MM.1S (cell line): ENCODE measurements at regions not wholly inside any gene's neighbourhood (a gene's known extent, or its start where the extent isn't known, plus 50 kb on each side); places are given as distances from the start of the nearest gene placed in this dataset.
"Not testable (repeated sequence)": the region's sequence is repeated elsewhere in the genome, so short reads cannot be mapped to it uniquely, and the experiment has no call there.

Experiments
- DNase-seq: peaks from one replicate; pipeline ENCODE4 v3.0.0-alpha.2; 2015
- H2AFZ ChIP-seq: fragments of 300-600 bp; sonication (generic); 2 replicates; pipeline ENCODE4 v1.6.0; 2016; ENCODE audit warnings: antibody characterized with exemption, low read length
- H3F3A ChIP-seq: fragments of 300-600 bp; sonication (generic); 2 replicates; pipeline ENCODE4 v1.6.1; 2016; ENCODE audit warnings: mild to moderate bottlenecking, antibody characterized with exemption, low read length, moderate library complexity, mixed read lengths; ENCODE audit not compliant: insufficient read depth
- H3K27ac ChIP-seq: fragments of 300-600 bp; sonication (generic); 2 replicates; pipeline ENCODE4 v1.5.1; 2016; ENCODE audit warnings: mild to moderate bottlenecking, low read length
- H3K27me3 ChIP-seq: fragments of 300-600 bp; sonication (generic); replicated peaks from 2 replicates; pipeline ENCODE4 v1.6.0; 2016; ENCODE audit warnings: low read length; ENCODE audit not compliant: insufficient read depth
- H3K36me3 ChIP-seq: fragments of 300-600 bp; sonication (generic); replicated peaks from 2 replicates; pipeline ENCODE4 v1.6.1; 2016; ENCODE audit warnings: mild to moderate bottlenecking, low read length, mixed read lengths; ENCODE audit not compliant: insufficient read depth
- H3K4me1 ChIP-seq: fragments of 300-600 bp; sonication (generic); 2 replicates; pipeline ENCODE4 v1.6.1; 2016; ENCODE audit warnings: low read length, mixed read lengths
- H3K4me2 ChIP-seq: fragments of 300-600 bp; sonication (generic); 2 replicates; pipeline ENCODE4 v1.6.0; 2016; ENCODE audit warnings: low read depth, low read length
- H3K4me3 ChIP-seq: fragments of 300-600 bp; sonication (generic); 2 replicates; pipeline ENCODE4 v1.5.1; 2016; ENCODE audit warnings: low read length, mixed read lengths
- H3K79me2 ChIP-seq: fragments of 300-600 bp; sonication (generic); 2 replicates; pipeline ENCODE4 v1.6.1; 2016; ENCODE audit warnings: mixed run types, low read length, mixed read lengths
- H3K9ac ChIP-seq: fragments of 300-600 bp; sonication (generic); 2 replicates; pipeline ENCODE4 v1.6.1; 2016; ENCODE audit warnings: low read length, mixed read lengths
- H3K9me2 ChIP-seq: fragments of 300-600 bp; sonication (generic); replicated peaks from 2 replicates; pipeline ENCODE4 v1.6.1; 2016; ENCODE audit warnings: mild to moderate bottlenecking, low read length, mixed read lengths; ENCODE audit not compliant: insufficient read depth
- H3K9me3 ChIP-seq: fragments of 300-600 bp; sonication (generic); replicated peaks from 2 replicates; pipeline ENCODE4 v1.6.1; 2016; ENCODE audit warnings: mild to moderate bottlenecking, low read length, mixed read lengths; ENCODE audit not compliant: insufficient read depth
- H4K20me1 ChIP-seq: fragments of 300-600 bp; sonication (generic); 2 replicates; pipeline ENCODE4 v1.6.1; 2016; ENCODE audit warnings: mild to moderate bottlenecking, low read length, moderate library complexity, mixed read lengths; ENCODE audit not compliant: insufficient read depth

DNA sequence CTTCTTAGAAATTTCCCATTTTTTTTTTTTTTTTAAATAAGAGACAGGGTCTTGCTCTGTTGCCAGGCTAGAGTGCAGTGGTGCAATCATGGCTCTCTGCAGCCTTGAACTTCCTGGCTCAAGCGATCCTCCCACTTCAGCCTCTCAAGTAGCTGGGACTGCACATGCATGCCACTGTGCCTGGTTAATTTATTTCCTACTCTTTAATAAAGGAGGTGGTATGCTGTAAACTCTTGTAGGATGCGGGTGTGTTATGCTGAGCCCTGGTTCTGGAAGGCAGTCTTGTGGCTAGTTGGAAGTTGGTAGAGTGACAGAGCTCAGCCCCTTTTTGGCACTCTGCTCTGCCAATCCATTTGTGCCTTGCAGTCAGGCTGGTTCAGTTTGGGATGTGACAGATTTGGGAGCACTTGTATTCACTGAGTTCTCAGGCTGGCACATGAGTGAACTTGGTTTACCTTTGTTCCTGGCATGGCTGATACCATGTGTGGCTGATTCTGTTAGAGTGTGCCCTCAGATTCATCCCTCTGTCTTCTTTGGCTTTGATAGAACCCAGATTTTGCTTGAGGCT, 58.3 kb downstream of the NPIPB11 start:
- H3K27ac ChIP-seq, H3F3A ChIP-seq: not testable (repeated sequence)

DNA sequence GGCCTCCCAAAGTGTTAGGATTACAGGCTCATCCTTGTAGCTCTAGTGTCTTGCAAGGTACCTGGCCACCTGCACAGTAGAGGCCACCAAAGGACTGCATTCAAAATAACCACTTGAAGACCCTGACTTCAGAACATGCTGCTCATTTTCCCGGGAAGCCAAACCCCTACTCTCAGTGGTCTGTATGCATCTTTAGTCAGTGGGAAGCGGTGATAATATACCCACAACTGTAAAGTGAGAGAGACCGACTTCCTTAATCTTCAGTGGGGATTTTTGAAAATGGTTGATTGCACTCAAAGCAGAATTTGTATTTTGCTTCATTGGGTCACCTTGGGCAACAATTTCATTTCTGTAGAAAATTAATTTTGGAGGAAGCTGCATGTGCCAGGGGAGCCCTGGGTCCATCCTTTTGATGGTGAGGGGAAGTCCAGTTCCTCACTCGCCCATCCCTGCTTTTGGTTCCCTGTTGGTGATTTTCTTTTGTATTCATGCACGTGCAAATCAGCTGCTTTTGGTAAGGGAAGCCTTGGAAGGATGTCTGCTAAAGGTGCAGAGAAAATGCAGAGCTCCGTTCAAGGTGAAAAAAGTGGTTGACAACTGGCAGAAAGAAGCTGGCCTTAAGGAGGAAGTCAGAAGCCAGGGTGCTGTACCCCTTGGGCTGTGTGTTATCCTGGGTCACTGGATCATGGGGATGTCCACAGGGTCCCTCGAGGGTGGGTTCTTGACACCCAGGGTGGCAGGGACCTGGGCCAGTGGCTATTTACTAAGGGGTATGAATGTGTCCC, 59.5 kb downstream of the NPIPB11 start:
- H3K9ac ChIP-seq, DNase-seq, H3K9me2 ChIP-seq, H4K20me1 ChIP-seq, H3K4me2 ChIP-seq, H3K9me3 ChIP-seq, H3K4me3 ChIP-seq, H2AFZ ChIP-seq, H3K79me2 ChIP-seq, H3K27me3 ChIP-seq, H3K36me3 ChIP-seq, H3K4me1 ChIP-seq, H3F3A ChIP-seq, H3K27ac ChIP-seq: not testable (repeated sequence)

More for the DNA sequence above, 58.3 kb downstream of the NPIPB11 start:
- not testable (repeated sequence) for H2AFZ ChIP-seq, H3K9me3 ChIP-seq, DNase-seq, H3K27me3 ChIP-seq, H3K9ac ChIP-seq, H3K4me1 ChIP-seq, H3K4me2 ChIP-seq, H3K36me3 ChIP-seq, H3K79me2 ChIP-seq, H3K9me2 ChIP-seq, H3K4me3 ChIP-seq, H4K20me1 ChIP-seq

DNA sequence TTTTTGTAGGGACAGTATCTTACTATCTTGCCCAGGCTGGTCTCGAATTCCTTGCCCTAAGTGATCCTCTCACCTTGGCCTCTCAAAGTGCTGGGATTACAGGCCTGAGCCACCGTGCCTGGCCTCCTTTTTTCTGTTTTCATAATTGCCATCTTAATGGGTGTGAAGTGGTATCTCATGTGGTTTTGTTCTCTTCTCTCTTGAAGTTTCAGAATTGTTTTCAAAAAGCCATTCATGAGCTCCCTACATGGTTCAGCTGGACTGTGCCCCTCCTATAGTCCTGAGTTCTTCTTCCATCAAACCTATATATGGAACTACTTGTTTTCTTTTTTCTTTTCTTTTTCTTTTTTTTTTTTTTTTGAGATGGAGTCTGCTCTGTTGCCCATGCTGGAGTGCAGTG, 60.3 kb downstream of the NPIPB11 start:
- H3K9me3 ChIP-seq, H3K4me1 ChIP-seq, H3K36me3 ChIP-seq, H3K4me2 ChIP-seq, H3K9me2 ChIP-seq, H3K27ac ChIP-seq, H3F3A ChIP-seq, DNase-seq, H4K20me1 ChIP-seq, H3K9ac ChIP-seq, H2AFZ ChIP-seq, H3K79me2 ChIP-seq, H3K4me3 ChIP-seq, H3K27me3 ChIP-seq: not testable (repeated sequence)

DNA sequence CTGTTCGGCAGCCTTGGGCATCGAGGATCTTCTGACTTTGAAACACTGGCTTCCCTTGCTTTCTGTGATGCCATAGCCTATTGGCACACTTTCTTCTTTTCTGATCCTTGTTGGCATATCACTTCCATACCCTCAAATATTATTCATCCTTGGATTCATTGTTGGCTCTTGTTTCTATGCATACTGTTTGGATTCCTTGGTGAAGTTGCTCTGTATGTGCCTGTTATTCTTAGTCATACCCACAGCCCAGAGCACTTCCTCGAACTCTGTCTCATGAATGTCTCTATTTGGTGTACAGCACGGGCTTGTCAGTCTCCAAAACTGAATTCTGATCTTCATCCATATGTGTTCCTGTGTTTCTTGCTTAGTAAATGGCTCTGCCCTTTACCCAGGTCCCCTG, 63.6 kb downstream of the NPIPB11 start:
- H3K9ac ChIP-seq, H3K9me3 ChIP-seq, H3K4me1 ChIP-seq, H3F3A ChIP-seq, H2AFZ ChIP-seq, H4K20me1 ChIP-seq, H3K36me3 ChIP-seq, H3K9me2 ChIP-seq, DNase-seq, H3K79me2 ChIP-seq, H3K4me3 ChIP-seq, H3K27ac ChIP-seq, H3K27me3 ChIP-seq, H3K4me2 ChIP-seq: not testable (repeated sequence)

- not testable (repeated sequence) for H3K79me2 ChIP-seq, H3K4me2 ChIP-seq, H4K20me1 ChIP-seq, H3K9ac ChIP-seq, H3K27ac ChIP-seq, H3F3A ChIP-seq, H3K9me3 ChIP-seq, DNase-seq, H3K36me3 ChIP-seq, H3K9me2 ChIP-seq, H3K4me1 ChIP-seq, H2AFZ ChIP-seq, H3K4me3 ChIP-seq, H3K27me3 ChIP-seq
These were observed 65.6 kb downstream of the NPIPB11 start for GRCh38 chr16:29340779-29341438.

DNA sequence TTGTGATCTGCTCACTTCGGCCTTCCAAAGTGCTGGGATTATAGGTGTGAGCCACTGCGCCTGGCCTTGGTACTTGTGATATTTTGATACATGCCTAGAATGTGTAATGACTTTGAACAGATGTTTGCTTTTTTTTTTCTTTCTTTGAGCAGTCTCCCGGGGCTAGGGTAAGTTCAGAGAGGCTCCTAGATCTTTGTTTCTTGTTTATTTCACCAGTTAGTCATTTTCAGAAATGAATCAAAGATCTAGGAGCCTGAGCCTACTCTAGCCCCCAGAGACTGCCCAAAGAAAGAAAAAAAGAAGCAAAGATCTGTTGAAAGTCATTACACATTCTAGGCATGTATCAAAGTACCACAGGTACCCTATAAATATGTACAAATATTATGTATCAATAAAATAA, 66.3 kb downstream of the NPIPB11 start:
- H3K4me2 ChIP-seq, H3K9me2 ChIP-seq, H4K20me1 ChIP-seq, H3K27ac ChIP-seq, H3K36me3 ChIP-seq, H3K4me3 ChIP-seq, H3K4me1 ChIP-seq, H3K79me2 ChIP-seq, H3K9me3 ChIP-seq, H3F3A ChIP-seq, H3K27me3 ChIP-seq, H3K9ac ChIP-seq, DNase-seq, H2AFZ ChIP-seq: not testable (repeated sequence)

GRCh38 chr16:29338821-29339700, 67.5 kb downstream of the NPIPB11 start:
- H3K9me3 ChIP-seq, DNase-seq, H3F3A ChIP-seq, H3K36me3 ChIP-seq, H3K27me3 ChIP-seq, H3K4me3 ChIP-seq, H3K9ac ChIP-seq, H2AFZ ChIP-seq, H3K4me1 ChIP-seq, H4K20me1 ChIP-seq, H3K79me2 ChIP-seq, H3K4me2 ChIP-seq, H3K9me2 ChIP-seq, H3K27ac ChIP-seq: not testable (repeated sequence)
